Left renal cortex interstitium (tissue), 4 donors: ENCODE measurements at regions not wholly inside any gene's neighbourhood (a gene's known extent, or its start where the extent isn't known, plus 50 kb on each side); places are given as distances from the start of the nearest gene placed in this dataset.

Source experiments
- DNase-seq, 4 donors: peaks; one replicate each; pipeline ENCODE4 v3.0.0-alpha.2; 2013; ENCODE audit warnings: low read depth in 4 of 4, low spot score in 2 of 4, missing footprints in 1 of 4

GRCh38 chr6:157769776-157770426 is 53.1 kb upstream of the SNX9 start:
- DNase-seq = no peak

GRCh38 chr6:157770946-157771345 is 52.1 kb upstream of the SNX9 start:
- DNase-seq = no peak

- no peak for DNase-seq
Measured at GRCh38 chr6:157772820-157773219, 50.2 kb upstream of the SNX9 start.
